Stimulated activated CD4-positive, alpha-beta T cell treated with anti-CD3 and anti-CD28 coated beads, Interleukin-12 subunit alpha, Interleukin-12 subunit beta, amount 100 ng/mL, for 4 hours (primary cell): ENCODE measurements at regions not wholly inside any gene's neighbourhood (a gene's known extent, or its start where the extent isn't known, plus 50 kb on each side); places are given as distances from the start of the nearest gene placed in this dataset.

Experiments
- DNase-seq: peaks from one replicate; pipeline ENCODE4 v3.0.0-alpha.2; 2020

GRCh38 chr2:104049438-104049837 is 804.5 kb upstream of the POU3F3 start:
- DNase-seq: no peak

GRCh38 chr2:104049981-104050380 is 803.9 kb upstream of the POU3F3 start:
- no peak for DNase-seq

- DNase-seq: no peak
Measured at GRCh38 chr2:104050656-104051242, 803.2 kb upstream of the POU3F3 start.

- DNase-seq: no peak
Measured at GRCh38 chr2:104051766-104052165, 802.1 kb upstream of the POU3F3 start.

GRCh38 chr2:104052356-104052755 is 801.6 kb upstream of the POU3F3 start:
- no peak for DNase-seq

- no peak for DNase-seq
Measured at GRCh38 chr2:104056451-104056850, 797.5 kb upstream of the POU3F3 start.

- DNase-seq: no peak
Measured at GRCh38 chr2:104068665-104069064, 785.2 kb upstream of the POU3F3 start.

GRCh38 chr2:104077573-104077972 is 776.3 kb upstream of the POU3F3 start:
- no peak for DNase-seq

- no peak for DNase-seq
Measured at GRCh38 chr2:104078431-104079157, 775.3 kb upstream of the POU3F3 start.

GRCh38 chr2:104088745-104089144 is 765.2 kb upstream of the POU3F3 start:
- no peak for DNase-seq

GRCh38 chr2:104090407-104090806 is 763.5 kb upstream of the POU3F3 start:
- DNase-seq: no peak

GRCh38 chr2:104091894-104092293 is 762.0 kb upstream of the POU3F3 start:
- DNase-seq: no peak

GRCh38 chr2:104092886-104093285 is 761.0 kb upstream of the POU3F3 start:
- DNase-seq: no peak

GRCh38 chr2:104102615-104103014 is 751.3 kb upstream of the POU3F3 start:
- DNase-seq: no peak

GRCh38 chr2:104109356-104109755 is 744.6 kb upstream of the POU3F3 start:
- no peak for DNase-seq

GRCh38 chr2:104118889-104119288 is 735.0 kb upstream of the POU3F3 start:
- DNase-seq: no peak

GRCh38 chr2:104120171-104120570 is 733.7 kb upstream of the POU3F3 start:
- DNase-seq: no peak

GRCh38 chr2:104125096-104125495 is 728.8 kb upstream of the POU3F3 start:
- DNase-seq: no peak

- no peak for DNase-seq
Measured at GRCh38 chr2:104127049-104127770, 726.7 kb upstream of the POU3F3 start.

GRCh38 chr2:104140361-104140760 is 713.6 kb upstream of the POU3F3 start:
- no peak for DNase-seq

GRCh38 chr2:104158191-104158590 is 695.7 kb upstream of the POU3F3 start:
- DNase-seq: no peak

- DNase-seq: no peak
Measured at GRCh38 chr2:104163611-104164130, 690.2 kb upstream of the POU3F3 start.

GRCh38 chr2:104164721-104165252 is 689.1 kb upstream of the POU3F3 start:
- DNase-seq: no peak

GRCh38 chr2:104177179-104177578 is 676.7 kb upstream of the POU3F3 start:
- DNase-seq: no peak
